GM12891 (cell line): ENCODE measurements at regions not wholly inside any gene's neighbourhood (a gene's known extent, or its start where the extent isn't known, plus 50 kb on each side); places are given as distances from the start of the nearest gene placed in this dataset.

Experiments
- POLR2A ChIP-seq: IDR thresholded peaks from 2 replicates; pipeline ENCODE4 v1.6.1; 2011; ENCODE audit warnings: low read depth, low read length, control low read depth
- TAF1 ChIP-seq: IDR thresholded peaks from 2 replicates; pipeline ENCODE4 v1.6.1; 2011; ENCODE audit warnings: low read depth, low read length, control low read depth

DNA sequence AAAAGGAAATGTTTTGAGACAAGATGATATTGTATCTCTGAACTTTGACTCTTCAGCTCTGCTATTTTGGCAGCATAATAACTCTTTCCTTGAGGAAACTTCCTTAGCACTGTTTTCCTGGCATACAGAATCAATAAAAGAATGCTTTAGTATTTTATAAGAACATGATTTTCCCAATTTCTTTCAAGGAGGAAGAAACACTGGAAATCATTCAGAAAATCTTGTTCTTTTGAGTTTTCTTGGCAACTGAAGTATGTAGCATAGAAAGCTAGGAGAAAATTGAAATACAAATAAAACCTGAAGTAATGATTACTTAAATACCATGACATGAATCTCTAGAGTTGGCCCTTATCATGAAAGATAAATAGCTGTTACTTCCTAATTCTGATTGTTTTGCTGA is 461.4 kb upstream of the ZNF608 start:
- no peak for TF ChIP-seq POLR2A
- TF ChIP-seq TAF1: no peak
